ENCODE measurements at regions not wholly inside any gene's neighbourhood (a gene's known extent, or its start where the extent isn't known, plus 50 kb on each side); places are given as distances from the start of the nearest gene placed in this dataset.

- TF ChIP-seq REST (IDR thresholded peaks at IDR 0.05; ENCODE audit: borderline replicate concordance) = no peak
- no peak for TF ChIP-seq REST (CRISPR knock-in tag; IDR thresholded peaks at IDR 0.05; ENCODE audit: low read depth)
- TF ChIP-seq KAT2B (IDR thresholded peaks at IDR 0.05; ENCODE audit: low read depth, low read length) = no peak
These were observed 234.0 kb upstream of the PPP2R3A start (continued) for GRCh38 chr3:135731546-135731945.

GRCh38 chr3:135736740-135737139, 228.8 kb upstream of the PPP2R3A start:
- intact Hi-C loops (cut with micrococcal nuclease) = loop anchor here (1.0 kb wide), 1 partner anchor 159 kb away; no protein-coding TSS in a partner anchor
- no peak for FAIRE-seq

More at GRCh38 chr3:135736740-135737139, 228.8 kb upstream of the PPP2R3A start:
- no peaks in the 10 kb centered on the region for H3K79me2 ChIP-seq (ENCODE audit: control insufficient read depth, insufficient read depth, low read length)
- DNase-seq (ENCODE audit: extremely low read depth in 1 of 4, low spot score in 3 of 4) = peak in 3 of 4 experiments; percentile 10 to 39 (median 10)
- H3K27ac ChIP-seq (ENCODE audit: extremely low read depth, low read depth, low read length) = no peak overlapping the region
- no TSS peak for BruUV-seq (replicated peaks)
- 0% methylated on average over 3 of the region's 6 CpGs for WGBS (ENCODE audit: insufficient coverage, low coverage, missing lambda C conversion rate)
- no peaks in the 10 kb centered on the region for H3K27me3 ChIP-seq (ENCODE audit: control insufficient read depth in 2 of 2, insufficient read depth in 2 of 2, low read length in 2 of 2)
- no peaks in the 10 kb centered on the region for H4K20me1 ChIP-seq (replicated peaks; ENCODE audit: control insufficient read depth, insufficient read depth, low read length)
- H3K36me3 ChIP-seq (ENCODE audit: control insufficient read depth, insufficient read depth, low read length) = no peaks in the 10 kb centered on the region
- no peaks in the 10 kb centered on the region; the same call in 1 of the 2 replicates for H3K9me3 ChIP-seq (replicated peaks; ENCODE audit: control insufficient read depth, insufficient read depth, low read depth, low read length)
- CTCF ChIA-PET (ENCODE audit: low intra/inter-chr PET ratio) = no interaction called here
- no peaks in the 10 kb centered on the region for H3K4me1 ChIP-seq (replicated peaks in 1 of 2; ENCODE audit: control insufficient read depth in 2 of 2, insufficient read depth in 2 of 2, low read length in 2 of 2)
- no peaks in the 10 kb centered on the region for H3K9me1 ChIP-seq (ENCODE audit: control insufficient read depth, insufficient read depth, low read length)
- no peak overlapping the region for H3K4me3 ChIP-seq
- POLR2A ChIA-PET = no interaction called here
- H3K9ac ChIP-seq (ENCODE audit: insufficient read depth in 1 of 2, low read depth in 2 of 2, low read length in 2 of 2) = no peak overlapping the region
- in situ Hi-C loops (cut with MboI) = no loop called here
- ATAC-seq = no peak
- H2AFZ ChIP-seq (ENCODE audit: low read depth, low read length) = no peak overlapping the region
- no peak for TF ChIP-seq ZNF184 (CRISPR knock-in tag; IDR thresholded peaks at IDR 0.05)
- no peak for TF ChIP-seq SMARCA5 (IDR thresholded peaks at IDR 0.05)
- TF ChIP-seq CHD2 (IDR thresholded peaks at IDR 0.05; ENCODE audit: low read depth, low read length) = no peak
- 0 out of 4 replicates have a peak, but pooled peaks of 1 of the 2 experiments have one; percentile 14 for TF ChIP-seq RAD21 (CRISPR knock-in tag; conservative IDR thresholded peaks at IDR 0.05 in 1 of 2, IDR thresholded peaks at IDR 0.05 in 1 of 2)
- peak in 2 of 3 experiments; percentile 20 to 25; a peak in 1 of 6 replicates for TF ChIP-seq CTCF (IDR thresholded peaks at IDR 0.05 in 2 of 3, conservative IDR thresholded peaks at IDR 0.05 in 1 of 3; ENCODE audit: insufficient read depth in 2 of 3, low read depth in 1 of 3, low read length in 3 of 3)
- TF ChIP-seq ZNF165 (CRISPR knock-in tag; IDR thresholded peaks at IDR 0.05; ENCODE audit: borderline replicate concordance) = no peak
- no peak for TF ChIP-seq PCBP1 (IDR thresholded peaks at IDR 0.05; ENCODE audit: low read depth, low read length, poor library complexity, severe bottlenecking)
- H3K4me2 ChIP-seq (ENCODE audit: insufficient read depth, low read length) = no peak overlapping the region

Measured in K562 (cell line).